Progenitor cell of endocrine pancreas (in vitro differentiated cells): ENCODE measurements at regions not wholly inside any gene's neighbourhood (a gene's known extent, or its start where the extent isn't known, plus 50 kb on each side); places are given as distances from the start of the nearest gene placed in this dataset.

Experiments used
- DNase-seq: peaks from one replicate; pipeline ENCODE4 v3.0.0; 2021; ENCODE audit warnings: low spot score; ENCODE audit not compliant: unreplicated experiment
- H3K27ac Mint-ChIP-seq: 2 replicates; pipeline ENCODE4 v1.8.0; 2021; ENCODE audit warnings: mild to moderate bottlenecking, moderate library complexity, mixed read lengths
- H3K27me3 Mint-ChIP-seq: 2 replicates; pipeline ENCODE4 v1.8.0; 2021; ENCODE audit warnings: mixed read lengths
- H3K36me3 Mint-ChIP-seq: 2 replicates; pipeline ENCODE4 v1.8.0; 2022; ENCODE audit warnings: mixed read lengths; ENCODE audit not compliant: insufficient read depth
- H3K4me1 Mint-ChIP-seq: 2 replicates; pipeline ENCODE4 v1.8.0; 2021; ENCODE audit warnings: low read depth, mixed read lengths
- H3K4me3 Mint-ChIP-seq: 2 replicates; pipeline ENCODE4 v1.8.0; 2021; ENCODE audit warnings: low read depth, mild to moderate bottlenecking, moderate library complexity, mixed read lengths
- H3K9me3 Mint-ChIP-seq: 2 replicates; pipeline ENCODE4 v1.8.0; 2021; ENCODE audit warnings: low read depth, mixed read lengths
- CTCF ChIP-seq: fragments of 200-600 bp; sonication (generic); IDR thresholded peaks from one replicate; pipeline ENCODE4 v1.5.0; 2021; ENCODE audit warnings: antibody characterized with exemption, mild to moderate bottlenecking; ENCODE audit not compliant: unreplicated experiment

- Mint-ChIP-seq H3K27ac (no peak overlapping the region), H3K36me3 (no peaks in the 10 kb centered on the region)
- TF ChIP-seq CTCF: no peak
These were observed 61.9 kb upstream of the RND3 start for GRCh38 chr2:150549381-150549780.

GRCh38 chr2:150548527-150548926 lies 61.1 kb upstream of the RND3 start:
- no peaks in the 10 kb centered on the region for H3K36me3 Mint-ChIP-seq
- H3K9me3 Mint-ChIP-seq: no peaks in the 10 kb centered on the region
- H3K27ac Mint-ChIP-seq: no peak overlapping the region
- DNase-seq: no peak
- peak; percentile 53 for TF ChIP-seq CTCF
- H3K4me3 Mint-ChIP-seq: no peak overlapping the region
- no peaks in the 10 kb centered on the region for H3K27me3 Mint-ChIP-seq
- no peaks in the 10 kb centered on the region for H3K4me1 Mint-ChIP-seq

More at GRCh38 chr2:150549381-150549780, 61.9 kb upstream of the RND3 start:
- no peak for DNase-seq
- Mint-ChIP-seq H3K4me3 (no peak overlapping the region), H3K9me3 (no peaks in the 10 kb centered on the region), H3K4me1 (no peaks in the 10 kb centered on the region), H3K27me3 (no peaks in the 10 kb centered on the region)

- Mint-ChIP-seq H3K27ac (no peak overlapping the region), H3K4me1 (no peaks in the 10 kb centered on the region), H3K4me3 (no peak overlapping the region), H3K36me3 (no peaks in the 10 kb centered on the region), H3K9me3 (peaks cover 5% of the 10 kb centered on the region), H3K27me3 (no peaks in the 10 kb centered on the region)
- no peak for DNase-seq
- TF ChIP-seq CTCF: no peak
These were observed 58.4 kb upstream of the RND3 start for GRCh38 chr2:150545916-150546315.

DNA sequence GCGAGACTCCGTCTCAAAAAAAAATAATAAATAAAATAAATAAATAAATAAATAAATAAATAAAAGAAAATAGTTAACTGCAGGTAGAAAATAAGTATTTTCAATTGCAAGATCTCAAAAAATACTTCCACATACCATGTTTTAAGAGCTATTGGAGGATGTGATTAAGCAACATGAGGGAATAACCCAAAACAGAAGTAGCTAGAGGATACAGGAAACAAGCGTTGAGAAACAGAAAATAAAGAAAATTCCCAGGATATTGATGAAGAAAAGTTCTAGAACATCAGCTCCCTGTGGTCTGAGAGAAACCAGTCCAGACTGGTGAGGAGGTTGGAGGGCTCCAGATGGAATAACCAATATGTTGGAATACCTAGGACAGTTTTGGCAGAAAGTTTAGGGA lies 57.3 kb upstream of the RND3 start:
- no peaks in the 10 kb centered on the region for H3K36me3 Mint-ChIP-seq
- H3K4me1 Mint-ChIP-seq: no peaks in the 10 kb centered on the region
- no peak for DNase-seq
- no peaks in the 10 kb centered on the region for H3K27me3 Mint-ChIP-seq
- no peak for TF ChIP-seq CTCF
- H3K9me3 Mint-ChIP-seq: peaks cover 7% of the 10 kb centered on the region
- no peak overlapping the region for H3K4me3 Mint-ChIP-seq
- H3K27ac Mint-ChIP-seq: no peak overlapping the region

DNA sequence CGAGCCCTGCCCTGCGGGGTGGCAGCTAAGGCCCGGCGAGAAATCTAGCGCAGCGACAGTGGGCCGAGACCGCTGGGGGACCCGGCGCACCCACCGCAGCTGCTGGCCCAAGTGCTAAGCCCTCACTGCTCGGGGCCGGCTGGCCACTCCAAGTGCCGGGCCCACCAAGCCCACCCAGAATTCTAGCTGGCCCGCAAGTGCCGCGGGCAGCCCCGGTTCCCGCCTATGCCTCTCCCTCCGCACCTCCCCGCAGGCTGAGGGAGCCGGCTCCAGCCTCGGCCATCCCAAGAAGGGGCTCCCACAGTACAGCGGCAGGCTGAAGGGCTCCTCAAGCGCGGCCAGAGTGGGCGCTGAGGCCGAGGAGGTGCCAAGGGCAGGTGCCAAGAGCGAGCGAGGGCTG lies 55.2 kb upstream of the RND3 start:
- no peaks in the 10 kb centered on the region for H3K36me3 Mint-ChIP-seq
- DNase-seq: no peak
- TF ChIP-seq CTCF: no peak
- H3K4me3 Mint-ChIP-seq: no peak overlapping the region
- H3K27ac Mint-ChIP-seq: no peak overlapping the region
- H3K9me3 Mint-ChIP-seq: peaks cover 12% of the 10 kb centered on the region
- no peaks in the 10 kb centered on the region for H3K27me3 Mint-ChIP-seq
- H3K4me1 Mint-ChIP-seq: no peaks in the 10 kb centered on the region
